Heart right ventricle (tissue), 16 donors: ENCODE measurements at regions not wholly inside any gene's neighbourhood (a gene's known extent, or its start where the extent isn't known, plus 50 kb on each side); places are given as distances from the start of the nearest gene placed in this dataset.

Source experiments
- ATAC-seq, 8 donors: fragments of 200-7000 bp; cut with Tn5 transposase; one replicate each; pipeline ENCODE4 v1.9.1; 2020; ENCODE audit warnings: mild to moderate bottlenecking in 8 of 8, moderate library complexity in 8 of 8, moderate number of reproducible peaks in 1 of 8
- DNase-seq, 2 donors: peaks; one replicate each; pipeline ENCODE4 v3.0.0-alpha.2; 2020
- H3K27ac ChIP-seq, 10 donors: fragments of 200-600 bp; sonication (generic) in 2 of 10; one replicate each; pipeline versions ENCODE4 v1.5.0 to v1.8.0; 2020 to 2022; ENCODE audit warnings: mild to moderate bottlenecking in 3 of 10
- H3K27me3 ChIP-seq, 7 donors: fragments of 200-600 bp; one replicate each; pipeline ENCODE4 v1.8.0; 2021 to 2022; ENCODE audit warnings: mild to moderate bottlenecking in 2 of 7
- H3K36me3 ChIP-seq, 9 donors: fragments of 200-600 bp; sonication (generic) in 1 of 9; one replicate each; pipeline versions ENCODE4 v1.5.0 to v1.8.0; 2020 to 2022; ENCODE audit warnings: mild to moderate bottlenecking in 2 of 9
- H3K4me1 ChIP-seq, 9 donors: fragments of 200-600 bp; sonication (generic) in 1 of 9; one replicate each; pipeline versions ENCODE4 v1.5.0 to v1.8.0; 2020 to 2022; ENCODE audit warnings: mild to moderate bottlenecking in 4 of 9
- H3K4me3 ChIP-seq, 10 donors: fragments of 200-600 bp; sonication (generic) in 2 of 10; one replicate each; pipeline versions ENCODE4 v1.5.0 to v1.8.0; 2020 to 2022; ENCODE audit warnings: mild to moderate bottlenecking in 7 of 10, moderate library complexity in 2 of 10
- H3K9me3 ChIP-seq, 11 donors: fragments of 200-600 bp in 10 of 11; sonication (generic) in 2 of 11; one replicate each; pipeline versions ENCODE4 v1.5.0 to v1.8.0; 2013 to 2022; ENCODE audit warnings: mild to moderate bottlenecking in 2 of 11, control low read depth in 1 of 11, moderate library complexity in 1 of 11
- whole genome bisulfite sequencing, 2 donors: extraction: QIAGEN DNeasy Blood & Tissue Kit; methylation state at CpG; one replicate each; pipeline ENCODE4 v1.1.7; 2013; ENCODE audit warnings: inconsistent platforms in 1 of 2; 5-methylcytosine and 5-hydroxymethylcytosine counted together
- intact Hi-C, 10 donors: fragments of 100-400 bp; cut with DNase I; formaldehyde crosslinking; loops; one replicate each; pipeline versions ENCODE4 v1.11.1 to v1.14.2; 2022
- TF ChIP-seq, protein P1 (sequence below), 9 donors: fragments of 200-600 bp; sonication (generic) in 2 of 9; IDR thresholded peaks; one replicate each; pipeline versions ENCODE4 v1.5.0 to v1.8.0; 2021 to 2022; ENCODE audit warnings: antibody characterized with exemption in 9 of 9, mild to moderate bottlenecking in 5 of 9, moderate library complexity in 1 of 9
- donor health status: Arrhythmogenic right ventricular cardiomyopathy.
- donor health status: ischemic (EF 13 %, LVEDD 7.1; RV severe dilation, severe dysfunction).
- donor health status: healthy with polysubstance abuse.
- donor health status: DM: no; HTN: yes; CAD: no.
- donor health status: DM: no; HTN: no; CAD: no.
- donor health status: ischemic (EF 25% LVEDD 6.9; RV normal size, moderate dysfunction).
- donor health status: ischemic (EF 25% LVEDD 5.7; RV mildly dilated, moderate dysfunction).
- donor health status: healthy.
- donor health status: DM: yes; HTN: yes; CAD: no.
- donor health status: Ischemic cardiomyopathy.
- donor health status: ischemic (EF 35%, LVEDD 5.7; RV mildly dilated, moderate dysfunction).
- donor health status: nonischemic (EF 11% LVEDD 7.7; RV severe dilation, severe dysfunction).
- donor health status: DM: yes; HTN: yes; CAD: no.
- donor health status: PGD.
- donor health status: ischemic (EF 29% LVEDD 5.4; RV normal size, mild dysfunction).
- donor health status: nonischemic (EF 23%, LVEDD 6.1; RV moderate dilation, normal function).

DNA sequence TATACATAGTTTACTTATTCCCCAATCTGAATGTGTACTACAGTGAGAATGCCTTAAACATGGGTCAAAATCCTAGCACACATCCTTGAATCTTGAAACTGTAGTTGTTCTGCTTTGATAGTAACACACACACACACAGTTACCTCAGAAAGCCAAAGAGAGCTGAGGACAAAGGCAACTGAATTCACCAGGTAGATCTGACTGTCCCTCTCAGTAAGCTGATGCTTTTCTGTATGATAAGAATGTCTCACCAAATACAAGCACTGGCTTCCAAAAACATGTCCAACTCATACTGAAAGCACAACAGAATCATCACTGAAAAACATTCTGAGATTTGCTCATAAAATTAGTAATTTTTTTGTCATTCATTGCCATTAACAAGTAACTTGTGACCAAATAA lies 104.3 kb upstream of the DYNLRB2 start:
- TF ChIP-seq, protein P1, sequence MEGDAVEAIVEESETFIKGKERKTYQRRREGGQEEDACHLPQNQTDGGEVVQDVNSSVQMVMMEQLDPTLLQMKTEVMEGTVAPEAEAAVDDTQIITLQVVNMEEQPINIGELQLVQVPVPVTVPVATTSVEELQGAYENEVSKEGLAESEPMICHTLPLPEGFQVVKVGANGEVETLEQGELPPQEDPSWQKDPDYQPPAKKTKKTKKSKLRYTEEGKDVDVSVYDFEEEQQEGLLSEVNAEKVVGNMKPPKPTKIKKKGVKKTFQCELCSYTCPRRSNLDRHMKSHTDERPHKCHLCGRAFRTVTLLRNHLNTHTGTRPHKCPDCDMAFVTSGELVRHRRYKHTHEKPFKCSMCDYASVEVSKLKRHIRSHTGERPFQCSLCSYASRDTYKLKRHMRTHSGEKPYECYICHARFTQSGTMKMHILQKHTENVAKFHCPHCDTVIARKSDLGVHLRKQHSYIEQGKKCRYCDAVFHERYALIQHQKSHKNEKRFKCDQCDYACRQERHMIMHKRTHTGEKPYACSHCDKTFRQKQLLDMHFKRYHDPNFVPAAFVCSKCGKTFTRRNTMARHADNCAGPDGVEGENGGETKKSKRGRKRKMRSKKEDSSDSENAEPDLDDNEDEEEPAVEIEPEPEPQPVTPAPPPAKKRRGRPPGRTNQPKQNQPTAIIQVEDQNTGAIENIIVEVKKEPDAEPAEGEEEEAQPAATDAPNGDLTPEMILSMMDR (IDR thresholded peaks at IDR 0.05) = no peak
- Histone ChIP-seq H3K4me3 (no peak overlapping the region), H3K9me3 (no peaks in the 10 kb centered on the region), H3K27me3 (peaks cover 0 to 14% (median 0%) of the 10 kb centered on the region in 7 donors), H3K4me1 (no peaks in the 10 kb centered on the region), H3K36me3 (no peaks in the 10 kb centered on the region), H3K27ac (no peak overlapping the region)
- DNase-seq (no peak), ATAC-seq (no peak)
- intact Hi-C loops = no loop called here

DNA sequence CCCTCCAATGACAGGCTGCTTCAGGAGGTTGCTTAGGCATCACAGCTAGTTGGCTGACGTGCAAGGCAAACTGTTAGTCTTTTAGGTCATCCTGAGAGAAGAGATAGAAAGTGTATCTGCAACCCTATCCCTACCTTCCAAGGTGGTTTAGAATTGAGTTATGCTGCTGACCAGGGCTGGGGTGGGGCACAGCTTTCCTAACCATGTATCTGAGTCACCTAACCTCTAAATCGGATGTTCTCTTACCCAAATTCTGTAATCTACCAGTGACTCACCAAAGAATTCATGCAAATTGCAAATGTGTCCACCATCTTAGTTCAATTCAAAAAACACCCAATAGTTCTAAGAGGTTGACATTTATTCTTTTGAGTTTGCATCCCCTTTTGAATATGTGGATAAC lies 107.2 kb upstream of the DYNLRB2 start:
- Histone ChIP-seq H3K36me3 (no peaks in the 10 kb centered on the region), H3K9me3 (peaks cover 0 to 17% (median 5%) of the 10 kb centered on the region in 11 donors), H3K27ac (no peak overlapping the region), H3K4me3 (no peak overlapping the region), H3K4me1 (no peaks in the 10 kb centered on the region), H3K27me3 (peaks cover 0 to 14% (median 0%) of the 10 kb centered on the region in 7 donors)
- intact Hi-C loops = no loop called here
- 70 to 77% methylated on average over 2 of the region's 2 CpGs for WGBS, 2 donors
- ATAC-seq (no peak), DNase-seq (no peak)
- TF ChIP-seq, protein P1 (IDR thresholded peaks at IDR 0.05) = no peak

DNA sequence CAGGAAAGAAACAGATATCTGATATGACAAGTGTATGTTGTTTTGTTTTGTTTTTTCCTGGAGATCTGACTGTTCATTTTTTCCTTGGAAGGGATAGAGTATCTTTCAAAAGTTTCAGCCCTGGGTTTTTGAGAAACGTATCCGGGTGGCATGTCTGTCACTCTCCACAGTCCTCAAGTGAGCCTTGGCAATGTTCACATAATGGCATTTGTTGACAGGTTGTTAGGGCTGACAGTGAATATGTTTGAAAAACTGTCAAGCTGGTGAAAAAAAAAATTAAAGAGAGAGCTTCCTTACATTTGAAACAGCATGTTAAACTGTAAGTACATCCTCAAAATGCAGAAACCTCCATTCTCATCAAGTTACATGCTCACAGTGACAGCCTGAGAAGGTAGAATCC lies 113.0 kb upstream of the DYNLRB2 start:
- H3K27me3 ChIP-seq = peaks cover 0 to 9% (median 0%) of the 10 kb centered on the region in 7 donors
- intact Hi-C loops = loop anchor here in 1 of 10 donors (5.0 kb wide), 1 partner anchor 210 kb away; no protein-coding TSS in a partner anchor
- H3K4me1 ChIP-seq = no peaks in the 10 kb centered on the region
- no peak for ATAC-seq
- no peak overlapping the region for H3K4me3 ChIP-seq
- TF ChIP-seq, protein P1 (IDR thresholded peaks at IDR 0.05) = no peak
- WGBS, 2 donors = 60 to 78% methylated on average over 2 of the region's 2 CpGs
- DNase-seq = no peak
- no peaks in the 10 kb centered on the region for H3K36me3 ChIP-seq
- peaks cover 0 to 17% (median 5%) of the 10 kb centered on the region in 11 donors for H3K9me3 ChIP-seq
- no peak overlapping the region for H3K27ac ChIP-seq

DNA sequence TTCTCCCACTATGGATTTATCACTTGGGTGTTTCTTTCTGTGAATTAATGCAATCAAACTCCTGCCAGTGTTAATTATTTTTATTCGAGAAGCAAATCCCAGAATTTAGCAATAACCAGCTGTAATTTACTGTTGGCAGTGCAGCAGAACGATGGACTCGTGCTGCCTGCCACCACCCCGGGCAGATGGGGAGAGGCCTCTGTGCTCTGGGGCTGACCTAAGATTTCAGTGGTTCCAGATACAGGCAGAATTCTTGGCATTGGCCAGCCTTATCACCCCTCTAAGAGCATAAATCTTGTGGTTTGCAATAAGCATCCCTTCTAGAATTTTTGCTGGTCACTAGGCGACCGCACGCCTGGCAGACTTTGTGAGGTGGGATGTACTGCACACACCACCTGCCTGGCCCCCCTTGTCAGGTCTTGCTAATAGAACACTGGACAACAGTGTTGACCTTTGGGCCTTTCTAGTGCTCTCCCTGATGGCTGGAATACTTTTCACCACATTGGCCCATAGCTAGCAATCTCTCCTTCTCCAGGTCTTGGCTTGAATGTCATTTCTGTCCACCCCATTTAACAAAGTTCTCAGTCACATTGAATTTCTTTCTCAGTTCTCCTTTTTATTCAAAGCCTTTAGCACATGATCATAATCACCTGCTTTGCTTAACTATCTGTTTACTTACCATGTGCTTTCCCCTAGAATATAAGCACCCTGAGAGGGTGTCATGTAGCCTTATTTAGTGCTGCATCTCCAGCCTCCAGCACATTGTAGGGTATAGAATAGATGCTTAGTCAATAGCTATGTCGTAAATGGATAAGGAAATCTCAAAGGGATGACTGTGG lies 122.1 kb upstream of the DYNLRB2 start:
- Histone ChIP-seq H3K27ac (no peak overlapping the region), H3K36me3 (no peaks in the 10 kb centered on the region), H3K9me3 (no peaks in the 10 kb centered on the region), H3K4me1 (no peaks in the 10 kb centered on the region), H3K4me3 (no peak overlapping the region), H3K27me3 (peaks cover 0 to 2% (median 0%) of the 10 kb centered on the region in 7 donors)
- intact Hi-C loops = no loop called here
- TF ChIP-seq, protein P1 (IDR thresholded peaks at IDR 0.05) = no peak
- WGBS, 2 donors = 88 to 91% methylated on average over 8 of the region's 8 CpGs
- ATAC-seq (no peak), DNase-seq (no peak)
